Fibroblast of skin of right biceps (primary cell): ENCODE measurements at regions not wholly inside any gene's neighbourhood (a gene's known extent, or its start where the extent isn't known, plus 50 kb on each side); places are given as distances from the start of the nearest gene placed in this dataset.
"Not testable (repeated sequence)": the region's sequence is repeated elsewhere in the genome, so short reads cannot be mapped to it uniquely, and the experiment has no call there.

Source experiments
- DNase-seq: peaks from one replicate; pipeline ENCODE4 v3.0.0-alpha.2; 2013

GRCh38 chr3:106473576-106474475, 605.0 kb upstream of the CBLB start:
- DNase-seq, result no peak

GRCh38 chr3:106482451-106482850, 613.6 kb upstream of the CBLB start:
- DNase-seq, result peak; percentile 52

GRCh38 chr3:106485217-106485616, 616.4 kb upstream of the CBLB start:
- no peak for DNase-seq

- DNase-seq, result no peak
These were observed 617.0 kb upstream of the CBLB start for GRCh38 chr3:106485802-106486201.

- not testable (repeated sequence) for DNase-seq
These were observed 618.3 kb upstream of the CBLB start for GRCh38 chr3:106486945-106487639.

GRCh38 chr3:106488331-106488730, 619.5 kb upstream of the CBLB start:
- DNase-seq, result no peak

GRCh38 chr3:106491796-106492195, 623.0 kb upstream of the CBLB start:
- no peak for DNase-seq

GRCh38 chr3:106508331-106508893, 639.6 kb upstream of the CBLB start:
- no peak for DNase-seq

- peak; percentile 67 for DNase-seq
These were observed 641.4 kb upstream of the CBLB start for GRCh38 chr3:106510206-106510605.

- DNase-seq, result no peak
These were observed 644.0 kb upstream of the CBLB start for GRCh38 chr3:106512846-106513245.

GRCh38 chr3:106514431-106514830, 645.6 kb upstream of the CBLB start:
- peak; percentile 24 for DNase-seq

GRCh38 chr3:106518516-106518915, 649.7 kb upstream of the CBLB start:
- peak; percentile 61 for DNase-seq

- DNase-seq, result no peak
These were observed 653.6 kb upstream of the CBLB start for GRCh38 chr3:106522397-106522796.

GRCh38 chr3:106528932-106529331, 660.1 kb upstream of the CBLB start:
- no peak for DNase-seq

- no peak for DNase-seq
These were observed 660.9 kb upstream of the CBLB start for GRCh38 chr3:106529738-106530137.

GRCh38 chr3:106530367-106530766, 661.6 kb upstream of the CBLB start:
- no peak for DNase-seq

- not testable (repeated sequence) for DNase-seq
These were observed 663.0 kb upstream of the CBLB start for GRCh38 chr3:106531771-106532329.

GRCh38 chr3:106533093-106533787, 664.4 kb upstream of the CBLB start:
- peak; percentile 10 for DNase-seq

GRCh38 chr3:106533788-106534160, 665.0 kb upstream of the CBLB start:
- no peak for DNase-seq

GRCh38 chr3:106534206-106534605, 665.4 kb upstream of the CBLB start:
- DNase-seq, result peak; percentile 60

GRCh38 chr3:106540743-106541142, 671.9 kb upstream of the CBLB start:
- no peak for DNase-seq

- no peak for DNase-seq
These were observed 673.4 kb upstream of the CBLB start for GRCh38 chr3:106542101-106542769.
